Smooth muscle cell (in vitro differentiated cells): ENCODE measurements at regions not wholly inside any gene's neighbourhood (a gene's known extent, or its start where the extent isn't known, plus 50 kb on each side); places are given as distances from the start of the nearest gene placed in this dataset.

Experiments used
- DNase-seq: peaks from one replicate; lab custom pipeline; 2025; ENCODE audit not compliant: unreplicated experiment; lab: John Stamatoyannopoulos, UW
- H2AFZ ChIP-seq: fragments of 200-600 bp; sonication (generic); 2 replicates; pipeline ENCODE4 v1.6.0; 2016; ENCODE audit warnings: antibody characterized with exemption, low read depth, mild to moderate bottlenecking
- H3F3A ChIP-seq: fragments of 200-600 bp; sonication (generic); 2 replicates; pipeline ENCODE4 v1.6.0; 2017; ENCODE audit warnings: antibody characterized with exemption, low read depth
- H3K27ac ChIP-seq: fragments of 200-600 bp; sonication (generic); 2 replicates; pipeline ENCODE4 v1.5.1; 2016; ENCODE audit warnings: low read depth, mild to moderate bottlenecking
- H3K27me3 ChIP-seq: fragments of 200-600 bp; sonication (generic); 2 replicates; pipeline ENCODE4 v1.6.1; 2016; ENCODE audit warnings: low read depth, mild to moderate bottlenecking
- H3K36me3 ChIP-seq: fragments of 200-600 bp; sonication (generic); 2 replicates; pipeline ENCODE4 v1.5.1; 2016; ENCODE audit warnings: low read depth
- H3K4me1 ChIP-seq: fragments of 200-600 bp; sonication (generic); 2 replicates; pipeline ENCODE4 v1.5.1; 2016; ENCODE audit warnings: low read depth
- H3K4me2 ChIP-seq: fragments of 200-600 bp; sonication (generic); 2 replicates; pipeline ENCODE4 v1.6.0; 2016; ENCODE audit warnings: mild to moderate bottlenecking
- H3K4me3 ChIP-seq: fragments of 200-600 bp; sonication (generic); 2 replicates; pipeline ENCODE4 v1.5.1; 2016; ENCODE audit warnings: mild to moderate bottlenecking
- H3K79me2 ChIP-seq: fragments of 200-600 bp; sonication (generic); 2 replicates; pipeline ENCODE4 v1.6.0; 2016; ENCODE audit warnings: low read depth, mild to moderate bottlenecking
- H3K9ac ChIP-seq: fragments of 200-600 bp; sonication (generic); 2 replicates; pipeline ENCODE4 v1.6.0; 2016; ENCODE audit warnings: low read depth
- H3K9me3 ChIP-seq: fragments of 200-600 bp; sonication (generic); replicated peaks from 2 replicates; pipeline ENCODE4 v1.5.1; 2016; ENCODE audit warnings: low read depth
- H4K20me1 ChIP-seq: fragments of 200-600 bp; sonication (generic); 2 replicates; pipeline ENCODE4 v1.6.0; 2016; ENCODE audit warnings: low read depth
- WGBS: methylation state at CpG from one replicate; pipeline ENCODE4 v1.1.7; 2016; ENCODE audit warnings: low lambda C conversion rate; 5-methylcytosine and 5-hydroxymethylcytosine counted together
- TF ChIP-seq, protein P1 (sequence below): fragments of 200-600 bp; sonication (generic); IDR thresholded peaks from 2 replicates; pipeline ENCODE4 v1.5.1; 2017; ENCODE audit warnings: borderline replicate concordance, mild to moderate bottlenecking, antibody characterized with exemption; ENCODE audit not compliant: insufficient read depth, poor library complexity, severe bottlenecking

DNA sequence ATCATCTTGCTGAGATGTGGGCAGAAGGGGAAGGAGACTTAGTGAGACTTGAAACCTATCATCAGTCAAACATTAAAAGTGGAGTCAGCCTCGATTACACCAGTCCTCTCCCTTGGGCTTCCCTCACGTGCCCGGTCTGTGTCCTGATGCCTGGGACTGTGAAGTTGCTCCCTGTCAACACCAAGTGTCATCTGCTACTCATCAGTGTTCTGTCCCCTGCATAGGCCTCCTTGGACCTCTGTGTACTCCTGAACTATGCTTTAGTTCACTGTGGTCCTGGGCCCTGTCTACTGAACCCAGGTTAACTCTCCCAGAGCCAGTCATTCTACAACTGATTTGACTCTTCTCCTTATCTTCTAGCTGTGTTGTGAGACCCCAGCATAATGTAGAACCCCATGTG is 506.3 kb downstream of the TYW1 start:
- Histone ChIP-seq H3K27me3 (peaks cover 11% of the 10 kb centered on the region), H3K9ac (no peak overlapping the region), H4K20me1 (no peaks in the 10 kb centered on the region), H3K27ac (no peak overlapping the region), H3K9me3 (no peaks in the 10 kb centered on the region), H3K4me2 (no peak overlapping the region), H2AFZ (no peak overlapping the region), H3K79me2 (no peaks in the 10 kb centered on the region), H3K36me3 (no peaks in the 10 kb centered on the region), H3K4me1 (no peaks in the 10 kb centered on the region), H3F3A (no peaks in the 10 kb centered on the region), H3K4me3 (no peak overlapping the region)
- TF ChIP-seq, protein P1, sequence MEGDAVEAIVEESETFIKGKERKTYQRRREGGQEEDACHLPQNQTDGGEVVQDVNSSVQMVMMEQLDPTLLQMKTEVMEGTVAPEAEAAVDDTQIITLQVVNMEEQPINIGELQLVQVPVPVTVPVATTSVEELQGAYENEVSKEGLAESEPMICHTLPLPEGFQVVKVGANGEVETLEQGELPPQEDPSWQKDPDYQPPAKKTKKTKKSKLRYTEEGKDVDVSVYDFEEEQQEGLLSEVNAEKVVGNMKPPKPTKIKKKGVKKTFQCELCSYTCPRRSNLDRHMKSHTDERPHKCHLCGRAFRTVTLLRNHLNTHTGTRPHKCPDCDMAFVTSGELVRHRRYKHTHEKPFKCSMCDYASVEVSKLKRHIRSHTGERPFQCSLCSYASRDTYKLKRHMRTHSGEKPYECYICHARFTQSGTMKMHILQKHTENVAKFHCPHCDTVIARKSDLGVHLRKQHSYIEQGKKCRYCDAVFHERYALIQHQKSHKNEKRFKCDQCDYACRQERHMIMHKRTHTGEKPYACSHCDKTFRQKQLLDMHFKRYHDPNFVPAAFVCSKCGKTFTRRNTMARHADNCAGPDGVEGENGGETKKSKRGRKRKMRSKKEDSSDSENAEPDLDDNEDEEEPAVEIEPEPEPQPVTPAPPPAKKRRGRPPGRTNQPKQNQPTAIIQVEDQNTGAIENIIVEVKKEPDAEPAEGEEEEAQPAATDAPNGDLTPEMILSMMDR = no peak
- 44% methylated on average over 3 of the region's 3 CpGs for WGBS
- no peak for DNase-seq

DNA sequence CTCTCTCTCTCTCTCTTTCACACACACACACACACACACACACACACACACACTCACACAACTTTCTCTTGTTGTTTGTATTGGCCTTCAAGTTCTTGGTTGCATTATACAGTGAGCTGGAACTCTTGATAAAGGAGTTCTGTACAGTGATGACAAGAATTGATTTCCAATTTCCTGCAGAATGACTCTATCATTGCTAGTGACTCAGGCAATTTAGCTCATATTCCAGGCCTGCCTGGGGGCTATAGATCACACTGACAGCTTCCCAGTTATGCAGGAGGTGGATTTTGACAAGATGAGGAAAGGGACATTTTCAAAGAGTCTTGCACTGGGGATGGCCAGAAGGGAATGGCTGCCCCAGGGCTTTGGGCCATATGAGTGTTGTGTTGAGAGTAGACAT is 508.8 kb downstream of the TYW1 start:
- H3K4me2 ChIP-seq = no peak overlapping the region
- no peaks in the 10 kb centered on the region for H3K4me1 ChIP-seq
- no peaks in the 10 kb centered on the region for H3F3A ChIP-seq
- DNase-seq = no peak
- H2AFZ ChIP-seq = no peak overlapping the region
- no peaks in the 10 kb centered on the region for H3K36me3 ChIP-seq
- H3K9me3 ChIP-seq = no peaks in the 10 kb centered on the region
- peaks cover 23% of the 10 kb centered on the region for H3K27me3 ChIP-seq
- no peak overlapping the region for H3K9ac ChIP-seq
- H3K79me2 ChIP-seq = no peaks in the 10 kb centered on the region
- H3K27ac ChIP-seq = no peak overlapping the region
- no peaks in the 10 kb centered on the region for H4K20me1 ChIP-seq
- no peak overlapping the region for H3K4me3 ChIP-seq
- TF ChIP-seq, protein P1 = no peak

DNA sequence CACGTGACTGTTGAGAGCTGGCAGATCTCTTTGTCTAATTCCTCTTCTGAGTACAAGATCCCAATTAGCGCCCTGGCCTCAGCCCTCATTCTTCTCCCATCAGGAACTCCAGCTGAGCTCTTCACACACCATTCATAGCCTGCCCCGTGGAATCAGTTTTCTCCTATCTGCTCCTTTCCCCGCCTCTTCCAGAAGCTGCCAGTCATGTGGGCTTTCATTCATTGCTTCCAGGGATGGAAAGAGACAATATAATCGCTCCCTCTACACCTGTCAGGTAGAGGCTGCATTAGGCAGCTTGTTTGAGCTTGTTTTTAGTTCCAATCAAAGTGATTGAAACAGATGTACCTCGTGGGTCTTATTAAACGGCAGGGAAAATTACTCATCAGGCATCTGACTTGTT is 515.8 kb downstream of the TYW1 start:
- H3K27ac ChIP-seq = no peak overlapping the region
- no peaks in the 10 kb centered on the region for H3F3A ChIP-seq
- H3K9ac ChIP-seq = no peak overlapping the region
- H3K79me2 ChIP-seq = no peaks in the 10 kb centered on the region
- H3K9me3 ChIP-seq = no peaks in the 10 kb centered on the region
- H3K4me3 ChIP-seq = no peak overlapping the region
- no peak for DNase-seq
- H2AFZ ChIP-seq = no peak overlapping the region
- H3K4me2 ChIP-seq = no peak overlapping the region
- peaks cover 15% of the 10 kb centered on the region for H3K27me3 ChIP-seq
- H4K20me1 ChIP-seq = no peaks in the 10 kb centered on the region
- WGBS = 78% methylated on average over 7 of the region's 7 CpGs
- no peaks in the 10 kb centered on the region for H3K4me1 ChIP-seq
- H3K36me3 ChIP-seq = no peaks in the 10 kb centered on the region
- TF ChIP-seq, protein P1 = no peak

DNA sequence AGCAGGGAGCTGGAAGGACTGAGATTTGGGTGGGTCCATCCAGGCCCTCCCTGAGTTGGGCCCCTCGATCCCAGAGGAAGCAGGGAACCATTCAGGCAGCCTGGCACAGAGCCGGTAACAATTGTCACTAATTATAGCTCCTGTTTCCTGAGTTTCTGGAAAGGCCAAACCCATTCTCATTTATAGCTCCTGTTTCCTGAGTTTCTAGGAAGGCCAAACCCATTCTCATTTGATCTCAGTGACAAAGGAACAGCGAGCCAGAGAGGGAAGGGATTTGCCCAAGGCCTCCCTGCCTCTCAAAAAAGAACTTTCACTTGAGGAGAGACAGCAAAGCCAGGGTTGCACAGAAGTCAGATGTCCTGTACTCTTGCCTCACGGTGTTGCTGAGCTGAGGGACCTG is 521.9 kb downstream of the TYW1 start:
- no peak overlapping the region for H2AFZ ChIP-seq
- H3K4me3 ChIP-seq = no peak overlapping the region
- H3F3A ChIP-seq = no peaks in the 10 kb centered on the region
- no peaks in the 10 kb centered on the region for H3K36me3 ChIP-seq
- TF ChIP-seq, protein P1 = no peak
- H3K9me3 ChIP-seq = no peaks in the 10 kb centered on the region
- H3K79me2 ChIP-seq = no peaks in the 10 kb centered on the region
- no peak overlapping the region for H3K4me2 ChIP-seq
- no peak overlapping the region for H3K27ac ChIP-seq
- DNase-seq = no peak
- 47% methylated on average over 4 of the region's 4 CpGs for WGBS
- no peaks in the 10 kb centered on the region for H4K20me1 ChIP-seq
- H3K27me3 ChIP-seq = no peaks in the 10 kb centered on the region
- H3K9ac ChIP-seq = no peak overlapping the region
- H3K4me1 ChIP-seq = no peaks in the 10 kb centered on the region
